PC-3 (cell line): ENCODE measurements at regions not wholly inside any gene's neighbourhood (a gene's known extent, or its start where the extent isn't known, plus 50 kb on each side); places are given as distances from the start of the nearest gene placed in this dataset.

Source experiments
- ATAC-seq: fragments of 200-7000 bp; cut with Tn5 transposase; 2 replicates; pipeline ENCODE4 v1.9.1; 2020; ENCODE audit warnings: mild to moderate bottlenecking, moderate library complexity
- BruUV-seq: library from RNA; stranded (reverse); fragments of 400-500 nt; replicated peaks from 2 replicates; lab custom pipeline; 2021; lab: Mats Ljungman, UMichigan
- CTCF ChIA-PET: fragments of 300-600 bp; sonication (Branson Sonifier 250); formaldehyde crosslinking; loops from one replicate; lab custom pipeline; 2022; ENCODE audit warnings: antibody characterized with exemption; lab: Charles Lee
- POLR2A ChIA-PET: fragments of 300-600 bp; sonication (Branson Sonifier 250); formaldehyde crosslinking; loops from one replicate; lab custom pipeline; 2022; ENCODE audit warnings: antibody characterized with exemption; ENCODE audit not compliant: unreplicated experiment; lab: Charles Lee
- DNase-seq: peaks from one replicate; pipeline ENCODE4 v3.0.0-alpha.2; 2015
- H2AFZ ChIP-seq: fragments of 300-600 bp; sonication (generic); 2 replicates; pipeline ENCODE4 v1.6.0; 2016; ENCODE audit warnings: antibody characterized with exemption, low read length
- H3F3A ChIP-seq: fragments of 300-600 bp; sonication (generic); one replicate; pipeline ENCODE4 v1.6.0; 2017; ENCODE audit warnings: antibody characterized with exemption, low read length, control low read depth, mild to moderate bottlenecking; ENCODE audit not compliant: unreplicated experiment
- H3K27ac ChIP-seq: fragments of 300-600 bp; sonication (generic); 2 replicates; pipeline ENCODE4 v1.5.1; 2016; ENCODE audit warnings: mild to moderate bottlenecking, low read length
- H3K27me3 ChIP-seq: fragments of 300-600 bp; sonication (generic); 2 replicates; pipeline ENCODE4 v1.6.1; 2016; ENCODE audit warnings: low read length, mixed read lengths
- H3K36me3 ChIP-seq: fragments of 300-600 bp; sonication (generic); 2 replicates; pipeline ENCODE4 v1.6.1; 2016; ENCODE audit warnings: low read depth, mixed run types, low read length, mixed read lengths
- H3K4me1 ChIP-seq: fragments of 300-600 bp; sonication (generic); 2 replicates; pipeline ENCODE4 v1.5.1; 2016; ENCODE audit warnings: low read length; ENCODE audit not compliant: insufficient read depth
- H3K4me2 ChIP-seq: fragments of 300-600 bp; sonication (generic); 2 replicates; pipeline ENCODE4 v1.6.0; 2016; ENCODE audit warnings: low read length
- H3K4me3 ChIP-seq: fragments of 300-600 bp; sonication (generic); 2 replicates; pipeline ENCODE4 v1.5.1; 2016; ENCODE audit warnings: mild to moderate bottlenecking, low read length, mixed read lengths
- H3K79me2 ChIP-seq: fragments of 300-600 bp; sonication (generic); 2 replicates; pipeline ENCODE4 v1.6.1; 2017; ENCODE audit warnings: low read length, mixed read lengths
- H3K9ac ChIP-seq: fragments of 300-600 bp; sonication (generic); 2 replicates; pipeline ENCODE4 v1.6.0; 2016; ENCODE audit warnings: mild to moderate bottlenecking, low read length
- H3K9me2 ChIP-seq: fragments of 300-600 bp; sonication (generic); replicated peaks from 2 replicates; pipeline ENCODE4 v1.6.1; 2016; ENCODE audit warnings: mixed run types, low read length, mixed read lengths
- H3K9me3 ChIP-seq: fragments of 300-600 bp; sonication (generic); 2 replicates; pipeline ENCODE4 v1.6.1; 2016; ENCODE audit warnings: low read length, mixed read lengths
- H4K20me1 ChIP-seq: fragments of 300-600 bp; sonication (generic); 2 replicates; pipeline ENCODE4 v1.6.1; 2016; ENCODE audit warnings: low read length, mixed read lengths
- EZH2 ChIP-seq: fragments of 300-600 bp; sonication (generic); IDR thresholded peaks from one replicate; pipeline ENCODE4 v1.6.1; 2017; ENCODE audit warnings: antibody characterized with exemption, mild to moderate bottlenecking, low read length; ENCODE audit not compliant: unreplicated experiment
- EZH2phosphoT487 ChIP-seq: fragments of 300-600 bp; sonication (generic); IDR thresholded peaks from 2 replicates; pipeline ENCODE4 v1.6.1; 2018; ENCODE audit warnings: mild to moderate bottlenecking, antibody characterized with exemption, low read length, borderline replicate concordance
- intact Hi-C: fragments of 100-400 bp; cut with micrococcal nuclease; formaldehyde crosslinking; loops from 2 replicates; pipeline ENCODE4 v1.9.0; 2023
- TF ChIP-seq, protein P1 (sequence below): fragments of 300-600 bp; sonication (generic); conservative IDR thresholded peaks from 2 replicates; pipeline ENCODE4 v1.5.1; 2017; ENCODE audit warnings: antibody characterized with exemption, low read depth, mild to moderate bottlenecking, low read length

DNA sequence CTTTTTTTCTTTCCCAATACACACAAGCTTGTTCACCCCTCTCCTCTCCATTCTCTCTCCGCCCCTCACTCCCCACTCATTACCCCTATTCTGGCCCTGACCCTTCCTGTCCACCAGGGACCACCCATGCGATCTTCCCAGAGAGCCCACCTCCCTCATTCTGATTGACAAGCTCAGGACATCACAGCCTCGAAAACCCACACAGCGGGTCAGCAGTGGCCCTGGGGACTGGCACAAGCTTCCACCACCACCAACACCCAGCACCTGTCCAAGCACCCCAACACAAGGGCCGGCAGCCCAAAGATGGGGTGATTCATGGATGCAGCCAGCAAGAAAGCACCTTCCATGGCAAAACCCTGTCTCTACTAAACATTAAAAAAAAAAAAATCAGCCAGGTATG, 50.0 kb upstream of the USP6NL start:
- no peaks in the 10 kb centered on the region for H4K20me1 ChIP-seq
- no peak for TF ChIP-seq EZH2
- no peak for TF ChIP-seq EZH2phosphoT487
- TF ChIP-seq, protein P1, sequence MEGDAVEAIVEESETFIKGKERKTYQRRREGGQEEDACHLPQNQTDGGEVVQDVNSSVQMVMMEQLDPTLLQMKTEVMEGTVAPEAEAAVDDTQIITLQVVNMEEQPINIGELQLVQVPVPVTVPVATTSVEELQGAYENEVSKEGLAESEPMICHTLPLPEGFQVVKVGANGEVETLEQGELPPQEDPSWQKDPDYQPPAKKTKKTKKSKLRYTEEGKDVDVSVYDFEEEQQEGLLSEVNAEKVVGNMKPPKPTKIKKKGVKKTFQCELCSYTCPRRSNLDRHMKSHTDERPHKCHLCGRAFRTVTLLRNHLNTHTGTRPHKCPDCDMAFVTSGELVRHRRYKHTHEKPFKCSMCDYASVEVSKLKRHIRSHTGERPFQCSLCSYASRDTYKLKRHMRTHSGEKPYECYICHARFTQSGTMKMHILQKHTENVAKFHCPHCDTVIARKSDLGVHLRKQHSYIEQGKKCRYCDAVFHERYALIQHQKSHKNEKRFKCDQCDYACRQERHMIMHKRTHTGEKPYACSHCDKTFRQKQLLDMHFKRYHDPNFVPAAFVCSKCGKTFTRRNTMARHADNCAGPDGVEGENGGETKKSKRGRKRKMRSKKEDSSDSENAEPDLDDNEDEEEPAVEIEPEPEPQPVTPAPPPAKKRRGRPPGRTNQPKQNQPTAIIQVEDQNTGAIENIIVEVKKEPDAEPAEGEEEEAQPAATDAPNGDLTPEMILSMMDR, result no peak
- H2AFZ ChIP-seq, result no peak overlapping the region
- no peak overlapping the region for H3K4me2 ChIP-seq
- H3K4me3 ChIP-seq, result no peak overlapping the region
- no peak for ATAC-seq
- no peaks in the 10 kb centered on the region for H3K36me3 ChIP-seq
- CTCF ChIA-PET, result interaction anchor here (0.6 kb wide), 1 partner anchor 10 kb away, joined by 8 read pairs; no protein-coding TSS in a partner anchor
- H3K9me2 ChIP-seq, result no peaks in the 10 kb centered on the region
- H3K27ac ChIP-seq, result no peak overlapping the region
- H3K9me3 ChIP-seq, result no peaks in the 10 kb centered on the region
- no peak for DNase-seq
- POLR2A ChIA-PET, result no interaction called here
- intact Hi-C loops, result no loop called here
- H3F3A ChIP-seq, result no peaks in the 10 kb centered on the region
- H3K9ac ChIP-seq, result no peak overlapping the region
- H3K4me1 ChIP-seq, result no peaks in the 10 kb centered on the region
- no peaks in the 10 kb centered on the region for H3K27me3 ChIP-seq
- no TSS peak for BruUV-seq
- H3K79me2 ChIP-seq, result no peaks in the 10 kb centered on the region
